CD4-positive, alpha-beta T cell (primary cell): ENCODE measurements at regions not wholly inside any gene's neighbourhood (a gene's known extent, or its start where the extent isn't known, plus 50 kb on each side); places are given as distances from the start of the nearest gene placed in this dataset.
"Not testable (repeated sequence)": the region's sequence is repeated elsewhere in the genome, so short reads cannot be mapped to it uniquely, and the experiment has no call there.

Experiments
- ATAC-seq: fragments of 200-7000 bp; cut with Tn5 transposase; one replicate; pipeline ENCODE4 v1.10.0; 2022; ENCODE audit warnings: mild to moderate bottlenecking; ENCODE audit not compliant: poor library complexity
- CTCF ChIA-PET: fragments of 350-600 bp; sonication (Branson Sonifier 250); formaldehyde crosslinking; loops from one replicate; lab custom pipeline; 2021; ENCODE audit warnings: antibody characterized with exemption, inconsistent platforms; lab: Charles Lee
- POLR2A ChIA-PET: fragments of 350-600 bp; sonication (Branson Sonifier 250); formaldehyde crosslinking; loops from one replicate; lab custom pipeline; 2021; ENCODE audit warnings: antibody characterized with exemption, inconsistent platforms; lab: Charles Lee
- DNase-seq, 14 experiments: peaks; one replicate each; pipeline ENCODE4 v3.0.0-alpha.2; 2013 to 2020; ENCODE audit warnings: mixed read lengths in 2 of 14
- H3K27ac ChIP-seq, 2 donors: one replicate each; pipeline versions ENCODE4 v1.5.1 to v1.7.0; 2013; ENCODE audit warnings: low read length in 2 of 2, low read depth in 1 of 2, mild to moderate bottlenecking in 1 of 2
- H3K27me3 ChIP-seq, 2 experiments: 1 replicate in 1 of 2; 2 replicates in 1 of 2; pipeline versions ENCODE4 v1.6.1 to v1.7.0; 2013; ENCODE audit warnings: low read length in 2 of 2, control low read depth in 1 of 2, mild to moderate bottlenecking in 1 of 2, moderate library complexity in 1 of 2; ENCODE audit not compliant: insufficient read depth in 2 of 2, control insufficient read depth in 1 of 2
- H3K36me3 ChIP-seq: one replicate; pipeline ENCODE4 v1.6.1; 2013; ENCODE audit warnings: low read length, control low read depth; ENCODE audit not compliant: insufficient read depth
- H3K4me1 ChIP-seq: one replicate; pipeline ENCODE4 v1.6.1; 2013; ENCODE audit warnings: low read length, control low read depth; ENCODE audit not compliant: insufficient read depth
- H3K4me3 ChIP-seq: one replicate; pipeline ENCODE4 v1.5.1; 2013; ENCODE audit warnings: mild to moderate bottlenecking, low read length, moderate library complexity
- H3K9me3 ChIP-seq, 2 experiments: 1 replicate in 1 of 2; 2 replicates in 1 of 2; pipeline versions ENCODE4 v1.6.1 to v1.7.0; 2013; ENCODE audit warnings: low read length in 2 of 2, mild to moderate bottlenecking in 2 of 2, control low read depth in 1 of 2, moderate library complexity in 1 of 2; ENCODE audit not compliant: control insufficient read depth in 1 of 2, insufficient read depth in 1 of 2
- H3K27ac Mint-ChIP-seq: one replicate; pipeline ENCODE4 v1.8.0; 2020; ENCODE audit warnings: mixed read lengths
- H3K27me3 Mint-ChIP-seq: one replicate; pipeline ENCODE4 v1.8.0; 2021; ENCODE audit warnings: mixed read lengths
- H3K36me3 Mint-ChIP-seq: one replicate; pipeline ENCODE4 v1.8.0; 2021; ENCODE audit warnings: low read depth, mixed read lengths
- H3K4me1 Mint-ChIP-seq: one replicate; pipeline ENCODE4 v1.8.0; 2021; ENCODE audit warnings: low read depth, mixed read lengths
- H3K4me3 Mint-ChIP-seq: one replicate; pipeline ENCODE4 v1.8.0; 2020; ENCODE audit warnings: mild to moderate bottlenecking, mixed read lengths
- H3K9me3 Mint-ChIP-seq: one replicate; pipeline ENCODE4 v1.8.0; 2020; ENCODE audit warnings: mixed read lengths
- intact Hi-C, 2 experiments: fragments of 100-400 bp; cut with DNase I in 1 of 2; cut with micrococcal nuclease in 1 of 2; formaldehyde crosslinking; loops; one replicate each; pipeline versions ENCODE4 v1.15.1 to v1.9.0; 2023 to 2025; cut with DNase I, micrococcal nuclease
- TF ChIP-seq, protein P1 (sequence below): fragments of 200-600 bp; IDR thresholded peaks from one replicate; pipeline ENCODE4 v1.8.0; 2022; ENCODE audit warnings: antibody characterized with exemption, mild to moderate bottlenecking

- no peaks in the 10 kb centered on the region for H3K9me3 Mint-ChIP-seq
These were observed 105.6 kb upstream of the ALDH3B2 start for GRCh38 chr11:67780056-67780455.

DNA sequence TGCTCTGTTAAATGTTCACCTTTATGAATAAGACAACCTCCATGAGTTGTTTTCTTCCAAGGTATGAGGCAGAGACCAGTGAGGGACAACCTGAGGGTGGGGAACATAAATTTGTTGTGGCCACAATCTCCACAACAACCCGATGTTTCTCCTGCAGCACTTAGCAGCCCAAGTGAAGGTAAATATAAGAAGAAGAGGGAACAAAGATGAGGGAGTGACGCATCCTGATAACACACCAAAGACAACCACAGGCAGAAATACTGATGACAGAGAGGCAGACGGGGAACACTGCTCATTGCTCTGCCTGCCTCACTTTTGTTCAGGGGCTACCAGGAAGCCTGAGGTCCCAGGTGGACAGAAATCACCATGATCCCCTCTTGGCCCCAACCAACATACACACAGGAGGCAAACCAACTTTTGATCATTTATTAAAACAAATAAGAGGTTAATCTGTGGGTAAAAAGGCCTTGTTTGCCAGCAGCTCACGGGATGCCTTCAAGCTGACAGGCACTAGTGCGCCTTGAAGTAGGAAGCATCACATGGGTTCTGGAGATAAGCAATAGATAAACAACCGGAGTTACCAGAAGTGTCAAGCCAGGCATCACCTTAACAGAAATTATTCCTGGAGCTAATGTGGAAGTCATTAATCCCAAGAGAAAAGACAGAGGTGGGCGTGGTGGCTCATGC is 104.9 kb upstream of the ALDH3B2 start:
- H3K27ac ChIP-seq, intact Hi-C loops, H3K4me1 ChIP-seq, H3K4me3 Mint-ChIP-seq, POLR2A ChIA-PET, ATAC-seq, H3K27ac Mint-ChIP-seq, DNase-seq, H3K27me3 ChIP-seq, H3K36me3 ChIP-seq, CTCF ChIA-PET, H3K4me3 ChIP-seq, H3K9me3 Mint-ChIP-seq, H3K9me3 ChIP-seq, H3K4me1 Mint-ChIP-seq, H3K36me3 Mint-ChIP-seq: not testable (repeated sequence)
- peaks cover 45% of the 10 kb centered on the region for H3K27me3 Mint-ChIP-seq

More at GRCh38 chr11:67780056-67780455, 105.6 kb upstream of the ALDH3B2 start:
- DNase-seq (no peak), ATAC-seq (no peak)
- Histone ChIP-seq H3K36me3 (no peaks in the 10 kb centered on the region), H3K27me3 (peaks cover 0 to 2% of the 10 kb centered on the region in 2 experiments), H3K4me3 (no peak overlapping the region), H3K9me3 (no peaks in the 10 kb centered on the region), H3K27ac (no peak overlapping the region), H3K4me1 (no peaks in the 10 kb centered on the region)
- CTCF ChIA-PET = no interaction called here
- intact Hi-C loops = no loop called here
- Mint-ChIP-seq H3K4me3 (no peak overlapping the region), H3K4me1 (no peaks in the 10 kb centered on the region), H3K27ac (no peak overlapping the region), H3K36me3 (no peaks in the 10 kb centered on the region), H3K27me3 (peaks cover 38% of the 10 kb centered on the region)
- POLR2A ChIA-PET = no interaction called here
- TF ChIP-seq, protein P1, sequence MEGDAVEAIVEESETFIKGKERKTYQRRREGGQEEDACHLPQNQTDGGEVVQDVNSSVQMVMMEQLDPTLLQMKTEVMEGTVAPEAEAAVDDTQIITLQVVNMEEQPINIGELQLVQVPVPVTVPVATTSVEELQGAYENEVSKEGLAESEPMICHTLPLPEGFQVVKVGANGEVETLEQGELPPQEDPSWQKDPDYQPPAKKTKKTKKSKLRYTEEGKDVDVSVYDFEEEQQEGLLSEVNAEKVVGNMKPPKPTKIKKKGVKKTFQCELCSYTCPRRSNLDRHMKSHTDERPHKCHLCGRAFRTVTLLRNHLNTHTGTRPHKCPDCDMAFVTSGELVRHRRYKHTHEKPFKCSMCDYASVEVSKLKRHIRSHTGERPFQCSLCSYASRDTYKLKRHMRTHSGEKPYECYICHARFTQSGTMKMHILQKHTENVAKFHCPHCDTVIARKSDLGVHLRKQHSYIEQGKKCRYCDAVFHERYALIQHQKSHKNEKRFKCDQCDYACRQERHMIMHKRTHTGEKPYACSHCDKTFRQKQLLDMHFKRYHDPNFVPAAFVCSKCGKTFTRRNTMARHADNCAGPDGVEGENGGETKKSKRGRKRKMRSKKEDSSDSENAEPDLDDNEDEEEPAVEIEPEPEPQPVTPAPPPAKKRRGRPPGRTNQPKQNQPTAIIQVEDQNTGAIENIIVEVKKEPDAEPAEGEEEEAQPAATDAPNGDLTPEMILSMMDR = no peak

DNA sequence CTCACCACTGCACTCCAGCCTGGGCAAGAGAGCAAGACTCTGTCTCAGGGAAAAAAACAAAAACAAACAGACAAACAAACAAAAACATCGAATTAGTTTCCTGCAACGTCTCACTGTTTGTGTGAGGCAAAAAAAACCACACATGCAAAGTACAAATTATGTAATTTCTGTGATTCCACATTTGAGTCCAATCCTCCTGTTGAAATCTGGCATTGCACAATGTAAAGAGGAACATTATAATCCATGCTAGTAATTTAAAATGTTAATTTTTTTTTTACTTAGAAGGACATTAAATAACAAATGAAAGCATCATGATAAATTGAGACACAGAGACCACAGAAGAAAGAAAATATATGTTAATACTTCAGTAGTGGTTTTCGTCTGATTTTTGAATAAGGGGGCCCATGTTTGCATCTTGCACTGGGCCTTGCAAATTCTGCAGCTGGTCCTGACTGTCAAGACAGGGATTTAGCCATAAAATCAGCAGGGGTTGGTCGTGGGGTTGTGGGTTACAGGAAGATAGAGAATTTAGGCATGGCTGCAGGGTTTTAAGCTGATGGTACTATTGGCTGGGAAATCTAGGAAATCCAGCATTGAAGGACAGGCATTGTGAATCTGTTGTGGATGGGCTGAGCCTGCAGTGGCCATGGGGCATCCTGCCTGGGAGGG is 102.6 kb upstream of the ALDH3B2 start:
- H3K4me1 ChIP-seq = no peaks in the 10 kb centered on the region
- H3K36me3 ChIP-seq = no peaks in the 10 kb centered on the region
- Mint-ChIP-seq H3K36me3 (no peaks in the 10 kb centered on the region), H3K4me3 (no peak overlapping the region), H3K27me3 (peaks cover 55% of the 10 kb centered on the region), H3K4me1 (no peaks in the 10 kb centered on the region), H3K27ac (no peak overlapping the region), H3K9me3 (no peaks in the 10 kb centered on the region)
- intact Hi-C loops = no loop called here
- ATAC-seq (no peak), DNase-seq (no peak)
- ChIA-PET POLR2A (no interaction called here), CTCF (no interaction called here)
- peaks cover 0 to 2% of the 10 kb centered on the region in 2 experiments for H3K27me3 ChIP-seq
- H3K4me3 ChIP-seq = no peak overlapping the region
- TF ChIP-seq, protein P1 = no peak
- no peak overlapping the region for H3K27ac ChIP-seq
- no peaks in the 10 kb centered on the region for H3K9me3 ChIP-seq

DNA sequence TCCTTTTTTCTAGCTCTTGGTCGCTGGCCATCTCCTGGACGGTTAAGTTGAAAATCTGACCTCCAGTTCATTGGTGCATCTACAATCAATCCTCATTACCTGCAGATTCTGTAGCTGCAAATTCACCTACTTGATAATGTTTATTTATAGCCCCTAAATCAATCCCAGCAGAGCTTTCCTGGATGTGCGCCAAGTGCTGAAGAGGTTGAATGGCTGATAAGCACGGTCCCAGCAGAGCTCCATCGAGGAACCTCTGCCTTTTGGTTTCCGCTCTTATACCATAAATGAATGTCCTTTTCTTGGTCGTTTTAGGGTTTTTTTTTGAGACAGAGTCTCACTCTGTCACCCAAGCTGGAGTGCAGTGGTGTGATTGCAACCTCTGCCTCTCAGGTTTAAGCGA is 99.8 kb upstream of the ALDH3B2 start:
- CTCF ChIA-PET, intact Hi-C loops, H3K4me3 ChIP-seq, ATAC-seq, H3K36me3 ChIP-seq, H3K27ac ChIP-seq, H3K9me3 Mint-ChIP-seq, H3K27ac Mint-ChIP-seq, DNase-seq, H3K4me3 Mint-ChIP-seq, H3K27me3 ChIP-seq, H3K4me1 Mint-ChIP-seq, H3K36me3 Mint-ChIP-seq, H3K9me3 ChIP-seq, POLR2A ChIA-PET, H3K4me1 ChIP-seq: not testable (repeated sequence)
- peaks cover 44% of the 10 kb centered on the region for H3K27me3 Mint-ChIP-seq

DNA sequence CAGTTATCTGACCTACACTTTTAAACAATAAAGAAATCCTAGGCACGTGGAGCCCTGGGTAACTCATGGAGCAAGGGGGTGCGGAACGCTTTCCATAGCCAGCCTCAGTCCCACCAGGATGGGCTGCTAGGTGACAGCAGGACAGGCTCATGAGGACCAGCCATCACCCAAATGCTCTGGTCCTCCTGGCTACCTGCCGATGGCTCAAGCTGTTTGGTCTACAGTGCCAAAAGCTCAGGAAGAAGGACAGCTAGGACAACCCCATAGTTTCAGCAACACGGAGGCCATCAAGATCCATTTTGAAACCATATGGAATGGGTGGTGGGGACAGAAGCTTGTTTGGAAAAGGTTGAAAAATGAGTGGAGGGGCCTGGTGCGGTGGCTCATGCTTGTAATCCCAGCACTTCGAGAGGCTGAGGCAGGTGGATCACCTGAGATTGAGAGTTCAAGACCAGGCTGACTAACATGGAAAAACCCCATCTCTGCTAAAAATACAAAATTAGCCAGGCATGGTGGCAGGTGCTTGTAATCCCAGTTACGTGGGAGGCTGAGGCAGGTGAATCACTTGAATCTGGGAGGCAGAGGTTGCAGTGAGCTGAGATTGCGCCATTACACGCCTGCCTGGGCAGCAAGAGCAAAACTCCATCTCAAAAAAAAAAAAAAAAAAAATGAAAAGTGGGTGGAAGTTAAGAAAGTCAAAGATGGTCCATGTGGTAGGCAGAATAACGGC is 93.7 kb upstream of the ALDH3B2 start:
- H3K4me1 ChIP-seq, CTCF ChIA-PET, H3K36me3 ChIP-seq, H3K27me3 Mint-ChIP-seq, H3K4me3 Mint-ChIP-seq, H3K9me3 ChIP-seq, H3K27ac ChIP-seq, intact Hi-C loops, H3K27me3 ChIP-seq, H3K4me1 Mint-ChIP-seq, H3K27ac Mint-ChIP-seq, H3K36me3 Mint-ChIP-seq, DNase-seq, POLR2A ChIA-PET, ATAC-seq, H3K4me3 ChIP-seq, H3K9me3 Mint-ChIP-seq: not testable (repeated sequence)
